Esophagus squamous epithelium (tissue), 5 donors: ENCODE measurements at regions not wholly inside any gene's neighbourhood (a gene's known extent, or its start where the extent isn't known, plus 50 kb on each side); places are given as distances from the start of the nearest gene placed in this dataset.

Experiments used
- DNase-seq: peaks from one replicate; lab custom pipeline; 2025; lab: John Stamatoyannopoulos, UW
- H3K27ac ChIP-seq, 4 donors: fragments of 200-600 bp; sonication (generic); one replicate each; pipeline ENCODE4 v1.5.1; 2016 to 2019; ENCODE audit warnings: mild to moderate bottlenecking in 1 of 4
- H3K27me3 ChIP-seq, 4 donors: fragments of 200-600 bp; sonication (generic); 1 replicate in 3 of 4; 2 replicates in 1 of 4; pipeline versions ENCODE4 v1.5.1 to v1.6.0; 2017 to 2021; ENCODE audit warnings: antibody characterized with exemption in 1 of 4
- H3K36me3 ChIP-seq, 3 donors: fragments of 200-600 bp; sonication (generic); one replicate each; pipeline ENCODE4 v1.5.1; 2016 to 2019
- H3K4me1 ChIP-seq, 3 donors: fragments of 200-600 bp; sonication (generic); one replicate each; pipeline ENCODE4 v1.5.1; 2017 to 2019
- H3K4me3 ChIP-seq, 4 donors: fragments of 200-600 bp; sonication (generic); 1 replicate in 3 of 4; 2 replicates in 1 of 4; pipeline ENCODE4 v1.5.1; 2016 to 2019; ENCODE audit warnings: mild to moderate bottlenecking in 2 of 4, moderate library complexity in 1 of 4
- H3K9me3 ChIP-seq, 3 donors: fragments of 200-600 bp; sonication (generic); one replicate each; pipeline ENCODE4 v1.5.1; 2016 to 2019
- CTCF ChIP-seq, 6 experiments: fragments of 450-650 bp in 4 of 6; fragments of 200-600 bp in 2 of 6; sonication (generic) in 2 of 6; IDR thresholded peaks; one replicate each; pipeline ENCODE4 v1.5.1; 2016 to 2019; ENCODE audit warnings: antibody characterized with exemption in 6 of 6, mild to moderate bottlenecking in 4 of 6, moderate library complexity in 4 of 6
- POLR2A ChIP-seq, 4 donors: fragments of 450-650 bp; IDR thresholded peaks; one replicate each; pipeline ENCODE4 v1.6.1; 2017; ENCODE audit warnings: antibody characterized with exemption in 4 of 4, mild to moderate bottlenecking in 4 of 4, moderate library complexity in 3 of 4
- WGBS, 2 donors: methylation state at CpG; one replicate each; pipeline ENCODE4 v1.1.5; 2018; 5-methylcytosine and 5-hydroxymethylcytosine counted together
- intact Hi-C: fragments of 100-400 bp; cut with DNase I; formaldehyde crosslinking; loops from one replicate; pipeline ENCODE4 v1.15.0; 2022
- donor health status: DM: yes; HTN: yes; CAD: no.

GRCh38 chr5:6321078-6321477 lies 57.3 kb downstream of the MED10 start:
- no peak for DNase-seq
- Histone ChIP-seq H3K4me1 (no peaks in the 10 kb centered on the region), H3K4me3 (no peak overlapping the region), H3K27me3 (no peaks in the 10 kb centered on the region), H3K27ac (no peak overlapping the region), H3K36me3 (no peaks in the 10 kb centered on the region), H3K9me3 (peaks cover 0 to 5% (median 3%) of the 10 kb centered on the region in 3 donors)
- TF ChIP-seq POLR2A (IDR thresholded peaks at IDR 0.05) (no peak), CTCF (IDR thresholded peaks at IDR 0.05) (no peak)
- intact Hi-C loops = no loop called here
- 54 to 75% methylated on average over 1 of the region's 1 CpG for WGBS, 2 donors

- intact Hi-C loops = no loop called here
- Histone ChIP-seq H3K36me3 (no peaks in the 10 kb centered on the region), H3K4me3 (no peak overlapping the region), H3K27ac (no peak overlapping the region), H3K27me3 (peaks cover 0 to under 1% (median 0%) of the 10 kb centered on the region in 4 donors), H3K4me1 (no peaks in the 10 kb centered on the region), H3K9me3 (peaks cover 0 to 5% (median 3%) of the 10 kb centered on the region in 3 donors)
- no peak for TF ChIP-seq POLR2A (IDR thresholded peaks at IDR 0.05)
- 63 to 81% methylated on average over 8 of the region's 8 CpGs for WGBS, 2 donors
- no peak for DNase-seq
Observed at GRCh38 chr5:6319116-6319515, 59.2 kb downstream of the MED10 start.

- H3K27ac ChIP-seq = no peak overlapping the region
- no peak for TF ChIP-seq POLR2A (IDR thresholded peaks at IDR 0.05)
- TF ChIP-seq CTCF (IDR thresholded peaks at IDR 0.05) = no peak
- H3K4me1 ChIP-seq = no peaks in the 10 kb centered on the region
- intact Hi-C loops = no loop called here
- 70 to 89% methylated on average over 3 to 4 of the region's 4 CpGs for WGBS, 2 donors
- no peaks in the 10 kb centered on the region for H3K36me3 ChIP-seq
- DNase-seq = no peak
- peaks cover 0 to 5% (median 3%) of the 10 kb centered on the region in 3 donors for H3K9me3 ChIP-seq
- H3K4me3 ChIP-seq = no peak overlapping the region
- H3K27me3 ChIP-seq = peaks cover 0 to 7% (median 0%) of the 10 kb centered on the region in 4 donors
Observed at GRCh38 chr5:6317116-6317798, 61.1 kb downstream of the MED10 start.

GRCh38 chr5:6315580-6315979 lies 62.8 kb downstream of the MED10 start:
- no peak overlapping the region for H3K4me3 ChIP-seq
- no peak for DNase-seq
- no peak for TF ChIP-seq POLR2A (IDR thresholded peaks at IDR 0.05)
- TF ChIP-seq CTCF (IDR thresholded peaks at IDR 0.05) = no peak
- H3K4me1 ChIP-seq = no peaks in the 10 kb centered on the region
- peaks cover 0 to 7% (median 0%) of the 10 kb centered on the region in 4 donors for H3K27me3 ChIP-seq
- H3K36me3 ChIP-seq = no peaks in the 10 kb centered on the region
- peaks cover 0 to 2% (median under 1%) of the 10 kb centered on the region in 3 donors for H3K9me3 ChIP-seq
- no peak overlapping the region for H3K27ac ChIP-seq
- 81 to 82% methylated on average over 4 to 6 of the region's 7 CpGs for WGBS, 2 donors
- intact Hi-C loops = no loop called here

- WGBS, 2 donors = 84 to 93% methylated on average over 11 of the region's 11 CpGs
Observed at GRCh38 chr5:6311568-6312501, 66.5 kb downstream of the MED10 start.

More at GRCh38 chr5:6311568-6312501, 66.5 kb downstream of the MED10 start:
- peaks cover 0 to 20% (median 0%) of the 10 kb centered on the region in 4 donors for H3K27me3 ChIP-seq
- TF ChIP-seq CTCF (IDR thresholded peaks at IDR 0.05) = no peak
- H3K36me3 ChIP-seq = no peaks in the 10 kb centered on the region
- H3K9me3 ChIP-seq = no peaks in the 10 kb centered on the region
- no peak overlapping the region for H3K27ac ChIP-seq
- peaks cover 0 to 7% (median 0%) of the 10 kb centered on the region in 3 donors for H3K4me1 ChIP-seq
- no peak overlapping the region for H3K4me3 ChIP-seq
- DNase-seq = no peak
- intact Hi-C loops = no loop called here
